Activated T-cell treated with anti-CD3 and anti-CD28 coated beads for 4 hours (primary cell): ENCODE measurements at regions not wholly inside any gene's neighbourhood (a gene's known extent, or its start where the extent isn't known, plus 50 kb on each side); places are given as distances from the start of the nearest gene placed in this dataset.
"Not testable (repeated sequence)": the region's sequence is repeated elsewhere in the genome, so short reads cannot be mapped to it uniquely, and the experiment has no call there.

ENCODE experiments used
- DNase-seq: peaks from one replicate; pipeline ENCODE4 v3.0.0-alpha.2; 2020

DNA sequence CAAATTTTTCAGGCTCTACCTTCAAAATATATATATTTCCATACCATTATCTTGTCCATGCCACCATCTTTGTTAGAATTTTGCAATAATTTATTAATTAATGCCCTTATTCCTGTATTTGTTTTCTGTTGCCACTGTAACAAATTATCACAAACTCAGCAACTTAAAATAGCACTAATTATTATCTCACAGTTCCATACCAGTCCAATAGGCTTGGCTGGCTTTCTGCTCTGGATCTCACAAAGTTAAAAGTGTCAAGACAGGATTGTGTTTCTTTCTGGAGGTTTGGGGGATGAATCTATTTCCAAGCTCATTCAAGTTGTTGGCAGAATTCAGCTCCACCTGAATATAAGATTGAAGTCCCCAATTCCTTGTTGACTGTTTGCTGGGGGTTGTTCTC, 58.6 kb upstream of the SLC38A4 start:
- no peak for DNase-seq

DNA sequence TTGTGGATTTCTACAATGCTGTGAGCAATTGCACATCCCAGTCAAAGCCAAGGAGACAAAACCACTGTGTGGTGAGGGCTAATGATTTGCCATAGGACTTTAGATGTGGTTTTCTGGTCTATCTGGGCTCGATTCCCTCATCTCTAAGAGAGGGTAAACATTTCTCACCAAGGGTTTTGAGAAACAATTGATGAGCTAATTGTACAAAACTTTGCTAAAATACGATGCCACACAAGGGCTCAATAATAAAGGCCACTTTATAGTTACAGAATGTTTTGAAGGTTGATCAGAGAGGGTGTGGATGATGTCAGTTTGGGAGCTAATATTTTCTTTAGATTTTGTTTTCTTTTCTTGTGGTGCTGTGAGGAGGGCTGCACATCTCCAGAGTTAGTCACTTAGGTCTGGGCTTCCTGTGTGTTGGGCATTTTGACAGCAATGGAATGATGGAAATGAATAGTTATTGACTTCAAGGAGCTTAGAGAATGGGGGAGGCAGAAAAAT, 60.8 kb upstream of the SLC38A4 start:
- DNase-seq: no peak

GRCh38 chr12:46887870-46888269, 62.1 kb upstream of the SLC38A4 start:
- no peak for DNase-seq

GRCh38 chr12:46888568-46888967, 62.8 kb upstream of the SLC38A4 start:
- no peak for DNase-seq

DNA sequence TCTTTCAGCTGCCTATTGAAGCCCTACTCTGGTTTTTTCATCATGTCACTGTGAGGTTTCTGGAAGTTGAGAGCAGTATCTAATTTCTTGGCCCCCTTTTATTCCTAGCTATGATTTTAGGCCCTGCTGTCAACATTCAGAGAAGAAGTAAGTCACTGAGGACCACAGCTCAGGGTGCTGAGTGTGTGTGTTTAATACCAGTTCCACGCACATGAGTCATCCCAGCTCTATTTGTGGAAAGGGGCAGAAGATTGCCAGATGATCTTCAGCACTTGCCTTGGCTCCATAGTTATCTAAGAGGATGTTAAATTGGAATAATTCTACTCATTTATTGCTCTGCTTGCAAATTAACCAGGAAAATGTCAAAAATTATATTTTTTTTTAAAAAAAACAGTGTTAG, 65.5 kb upstream of the SLC38A4 start:
- DNase-seq: no peak

- no peak for DNase-seq
Measured at GRCh38 chr12:46892034-46892705, 66.4 kb upstream of the SLC38A4 start.

DNA sequence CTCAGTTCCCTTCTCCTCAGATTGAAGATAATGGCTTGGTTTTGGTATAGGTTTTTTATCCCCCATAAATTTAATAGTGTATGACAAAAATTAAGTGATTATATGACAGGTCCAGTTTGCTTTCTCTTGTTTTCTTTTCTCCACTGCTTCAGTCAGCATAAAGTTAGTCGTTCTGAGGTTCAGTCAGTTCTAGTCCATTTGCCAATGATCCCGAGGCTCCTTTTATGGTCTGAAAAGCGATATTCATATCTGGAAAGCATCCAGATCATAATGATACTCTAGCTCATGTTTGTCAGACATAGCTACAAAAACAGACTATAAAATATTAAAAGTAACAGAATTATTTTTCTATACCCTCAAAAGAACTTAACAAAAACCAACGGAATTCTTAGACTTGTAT, 67.1 kb upstream of the SLC38A4 start:
- DNase-seq: no peak

GRCh38 chr12:46893434-46893833, 67.6 kb upstream of the SLC38A4 start:
- no peak for DNase-seq

DNA sequence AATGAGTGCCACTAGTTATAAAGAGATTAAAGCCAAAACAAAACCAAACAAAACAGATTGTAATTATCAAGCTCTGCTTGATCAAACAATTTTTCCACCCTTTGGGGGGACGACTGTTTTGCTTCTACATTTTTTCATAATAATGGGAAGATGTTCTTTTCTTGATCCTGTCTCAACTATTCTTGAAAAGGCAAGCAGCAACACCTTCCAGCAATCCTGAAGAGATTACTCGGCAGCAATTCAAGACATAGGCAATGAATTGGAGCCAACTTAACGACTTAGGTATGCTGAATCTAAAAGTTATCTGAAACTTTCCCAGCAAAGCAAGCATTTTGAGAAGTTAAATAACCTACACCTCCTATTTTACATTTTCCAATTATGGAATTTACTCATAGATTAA, 69.9 kb upstream of the SLC38A4 start:
- DNase-seq: no peak

- DNase-seq: no peak
Measured at GRCh38 chr12:46896680-46897079, 70.9 kb upstream of the SLC38A4 start.

- no peak for DNase-seq
Measured at GRCh38 chr12:46898152-46898931, 72.5 kb upstream of the SLC38A4 start.

GRCh38 chr12:46898989-46899388, 73.2 kb upstream of the SLC38A4 start:
- no peak for DNase-seq

- DNase-seq: no peak
Measured at GRCh38 chr12:46900734-46901463, 75.1 kb upstream of the SLC38A4 start.

- no peak for DNase-seq
Measured at GRCh38 chr12:46901464-46902205, 75.8 kb upstream of the SLC38A4 start.

DNA sequence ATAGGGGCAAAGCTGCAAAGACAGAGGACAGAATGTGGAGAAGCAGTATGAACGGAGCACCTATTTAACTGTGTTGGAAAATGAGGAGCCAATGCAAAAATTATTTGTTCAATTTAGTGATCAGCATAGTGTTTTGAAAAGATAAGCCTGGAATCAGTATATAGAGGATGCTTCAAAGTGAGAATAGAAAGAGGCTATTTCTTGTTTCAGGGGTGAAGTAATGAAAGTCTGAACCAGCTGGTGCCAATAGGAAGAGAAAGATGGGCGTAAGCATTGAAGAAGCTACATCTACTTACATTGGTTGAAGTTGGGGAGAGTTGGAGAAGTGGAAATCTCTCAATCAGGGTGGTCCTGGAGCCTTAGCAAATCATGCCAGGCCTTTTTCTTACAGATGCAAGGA, 77.3 kb upstream of the SLC38A4 start:
- no peak for DNase-seq

DNA sequence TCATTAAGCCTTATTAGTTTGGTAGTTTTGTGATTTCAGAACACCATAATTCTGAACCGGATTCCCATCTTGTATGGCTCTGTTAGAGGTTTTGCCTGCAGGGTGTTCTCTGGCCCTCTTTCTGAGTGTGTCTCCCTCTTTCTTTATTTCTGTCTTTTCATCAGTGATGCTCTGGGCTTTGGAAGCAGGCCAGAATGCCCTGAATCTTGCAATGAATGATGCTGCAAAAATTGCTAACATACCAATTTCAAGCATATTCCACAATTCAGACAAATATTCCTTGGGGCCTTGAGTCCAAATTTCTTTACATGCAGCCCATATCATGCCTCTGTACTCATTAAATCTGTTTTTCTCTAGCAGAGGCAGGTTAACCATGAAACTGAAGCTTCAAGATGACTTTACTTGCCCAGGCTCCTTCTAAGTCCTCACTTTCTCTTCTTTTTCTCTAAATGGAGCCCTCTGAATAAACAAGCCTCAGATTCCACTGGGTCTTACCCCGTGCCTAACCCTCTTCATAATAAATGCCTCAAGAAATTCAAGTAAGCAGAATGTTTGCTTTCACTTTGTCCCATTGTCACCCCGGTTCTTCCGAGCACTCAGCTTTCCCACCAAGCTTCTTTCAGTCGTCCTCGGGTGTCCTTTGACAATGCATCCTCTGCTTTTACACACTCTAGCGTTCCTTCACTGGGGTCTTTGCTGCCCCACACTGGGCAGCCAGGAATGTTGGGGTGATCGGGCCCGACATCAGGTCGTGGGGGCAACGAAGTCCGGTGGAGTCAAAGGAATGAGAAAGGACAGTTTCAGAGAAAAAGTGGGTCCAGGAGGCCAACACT, 78.8 kb upstream of the SLC38A4 start:
- no peak for DNase-seq

DNA sequence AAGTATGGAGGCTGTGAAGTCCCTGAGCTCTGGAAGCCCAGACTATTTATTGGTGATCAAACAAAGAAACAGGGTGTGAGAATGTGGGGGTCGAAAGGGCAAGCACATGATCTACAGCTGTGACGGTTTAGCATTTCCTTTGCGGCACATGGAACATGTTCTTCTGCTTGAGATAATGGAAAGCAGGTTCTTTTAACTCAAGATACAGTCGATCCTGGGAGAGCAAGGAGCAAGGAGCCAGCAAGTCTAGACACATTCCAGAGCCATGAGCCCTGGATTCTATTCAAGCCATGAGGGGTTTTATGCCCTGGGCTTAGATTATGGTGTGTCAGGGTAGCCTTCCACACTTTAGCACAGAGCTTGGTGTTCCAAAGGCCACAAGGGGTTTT, 79.4 kb upstream of the SLC38A4 start:
- DNase-seq: not testable (repeated sequence)

- DNase-seq: no peak
Measured at GRCh38 chr12:46907791-46908190, 82.0 kb upstream of the SLC38A4 start.

GRCh38 chr12:46908236-46908935, 82.6 kb upstream of the SLC38A4 start:
- DNase-seq: no peak

DNA sequence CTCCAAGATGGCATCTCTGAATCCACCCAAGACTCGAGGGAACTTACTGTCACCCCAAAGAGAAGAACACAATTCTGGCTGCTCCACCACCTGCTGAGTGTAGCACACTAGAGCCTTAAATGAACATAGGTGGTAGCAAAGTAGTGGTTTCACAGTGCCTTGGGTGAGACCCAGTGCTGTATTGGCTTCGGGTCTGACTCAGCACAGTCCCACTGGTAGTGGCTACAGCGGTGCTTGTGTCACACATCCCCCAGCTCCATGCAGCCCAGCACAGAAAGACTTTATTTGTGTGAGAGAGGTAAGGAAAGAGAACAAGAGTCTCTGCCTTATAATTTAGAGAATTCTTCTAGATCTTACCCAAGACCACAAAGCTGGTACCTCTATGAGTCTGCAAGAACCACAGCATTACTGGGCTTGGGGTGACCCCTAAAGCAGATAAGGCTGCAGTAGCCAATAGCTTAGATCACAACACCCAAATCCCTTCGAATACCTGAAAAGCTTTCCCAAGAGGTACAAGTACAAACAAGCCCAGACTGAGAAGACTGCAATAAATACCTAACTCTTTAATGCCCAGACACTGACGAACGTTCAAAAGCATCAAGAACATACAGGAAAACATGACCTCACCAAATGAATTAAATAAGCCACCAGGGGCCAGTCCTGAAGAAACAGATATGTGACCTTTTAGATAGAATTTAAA, 83.3 kb upstream of the SLC38A4 start:
- DNase-seq: no peak

DNA sequence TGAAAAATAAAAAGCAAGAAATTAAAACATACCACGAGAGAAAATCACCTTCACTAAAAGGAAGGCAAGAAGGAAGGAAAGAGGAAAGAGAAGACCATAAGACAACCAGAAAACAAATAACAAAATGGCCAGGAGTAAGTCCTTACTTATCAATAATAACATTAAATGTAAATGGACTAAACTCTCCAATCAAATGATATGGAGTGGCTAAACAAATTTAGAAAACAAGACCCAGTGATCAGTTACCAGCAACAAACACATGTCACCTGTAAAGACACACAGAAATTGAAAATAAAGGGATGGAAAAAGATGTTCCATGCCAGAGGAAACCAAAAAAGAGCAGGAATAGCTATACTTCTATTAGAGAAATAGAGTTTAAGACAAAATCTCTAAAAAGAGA, 85.0 kb upstream of the SLC38A4 start:
- DNase-seq: no peak
